GM19240 (cell line): ENCODE measurements at regions not wholly inside any gene's neighbourhood (a gene's known extent, or its start where the extent isn't known, plus 50 kb on each side); places are given as distances from the start of the nearest gene placed in this dataset.

Experiments
- DNase-seq: peaks from one replicate; pipeline ENCODE4 v3.0.0; 2011; ENCODE audit warnings: low spot score; ENCODE audit not compliant: insufficient read length

DNA sequence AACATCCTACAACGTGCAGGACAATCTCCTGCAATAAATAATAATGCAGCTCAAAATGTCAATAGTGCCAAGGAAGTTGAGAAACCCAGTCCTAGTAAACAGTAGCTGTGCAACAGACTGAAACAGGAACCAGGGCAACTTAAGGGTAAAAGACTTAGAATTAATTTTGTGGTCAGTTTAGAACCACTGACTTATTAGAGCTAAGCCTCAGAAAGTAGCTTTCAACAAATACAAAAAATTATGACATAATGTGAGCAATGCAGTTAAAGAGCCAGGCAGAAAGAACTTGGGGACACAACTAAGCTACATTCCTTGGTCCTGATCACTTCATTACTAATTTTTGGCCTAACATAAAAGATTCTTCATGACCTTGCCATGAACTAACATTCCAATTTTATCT lies 195.4 kb downstream of the MACC1 start:
- DNase-seq = no peak

DNA sequence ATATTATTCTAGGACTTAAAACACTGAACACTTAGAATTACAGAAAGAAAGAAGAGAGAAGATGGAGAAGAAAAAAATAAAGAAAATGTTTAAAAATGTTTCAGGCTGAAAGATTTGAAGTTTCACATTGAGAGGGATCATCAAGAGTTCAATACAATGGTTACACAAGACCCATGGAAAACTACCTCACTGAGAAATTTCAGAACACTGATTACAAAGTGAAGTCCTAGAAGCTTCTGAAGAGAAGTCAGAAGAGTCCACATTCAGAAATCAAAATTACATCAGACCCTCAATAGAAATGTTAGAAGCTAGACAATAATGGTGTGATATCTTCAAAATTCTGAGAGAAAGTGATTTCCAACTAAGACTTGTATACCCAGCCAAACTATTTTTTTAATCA lies 196.1 kb downstream of the MACC1 start:
- no peak for DNase-seq

DNA sequence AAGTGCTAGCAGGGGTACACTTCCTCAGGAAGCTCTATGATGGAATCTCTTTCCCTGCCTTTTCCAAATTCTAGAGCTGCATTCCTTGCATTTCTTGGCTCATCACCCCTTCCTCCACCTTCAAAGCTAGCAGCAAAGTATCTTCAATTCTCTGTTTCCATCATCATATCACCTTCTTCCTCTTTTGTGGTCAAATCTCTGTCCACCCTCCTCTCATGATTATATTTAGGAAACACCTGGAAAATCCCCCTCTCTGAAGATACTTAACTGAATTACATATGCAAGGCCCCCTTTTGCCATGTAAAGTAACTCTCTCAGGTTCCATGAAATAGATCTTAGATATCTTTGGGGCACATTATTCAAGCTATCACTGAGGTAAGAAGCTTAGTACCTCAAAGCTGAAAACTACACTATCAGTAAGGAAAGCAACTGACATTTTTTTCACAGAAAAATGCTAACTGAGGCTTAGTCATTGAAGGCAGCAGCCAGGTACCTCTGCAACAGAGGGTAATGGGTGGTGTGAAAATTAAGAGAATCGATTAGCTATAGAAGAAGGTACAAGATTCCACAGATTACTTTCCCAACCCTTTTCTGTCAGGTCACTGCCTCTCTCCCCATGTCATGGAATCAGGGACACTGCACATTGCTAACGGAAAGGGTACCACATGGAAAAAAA lies 197.3 kb downstream of the MACC1 start:
- DNase-seq = no peak

GRCh38 chr7:20016669-20017068 lies 200.5 kb downstream of the MACC1 start:
- no peak for DNase-seq

GRCh38 chr7:20013536-20013935 lies 203.6 kb downstream of the MACC1 start:
- DNase-seq = no peak

DNA sequence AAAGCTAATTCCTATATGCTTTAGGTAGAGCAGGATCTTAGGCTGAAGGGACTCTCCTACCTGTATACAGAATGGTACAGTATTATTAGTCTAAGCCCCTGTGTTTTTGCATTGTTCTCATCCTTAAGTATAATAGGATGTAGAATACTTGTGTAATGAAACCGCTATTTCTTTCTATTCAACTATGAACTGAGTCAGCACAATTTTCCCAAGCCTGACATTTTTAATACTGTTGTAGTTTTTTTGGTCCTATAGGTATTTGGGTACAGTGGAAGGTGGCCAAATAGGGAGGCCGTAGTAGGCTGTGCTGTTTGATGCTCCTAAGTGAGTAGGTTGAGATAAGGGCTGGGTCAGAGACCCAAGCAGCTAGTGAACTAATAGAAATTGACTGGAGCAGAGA lies 205.1 kb downstream of the MACC1 start:
- DNase-seq = no peak

DNA sequence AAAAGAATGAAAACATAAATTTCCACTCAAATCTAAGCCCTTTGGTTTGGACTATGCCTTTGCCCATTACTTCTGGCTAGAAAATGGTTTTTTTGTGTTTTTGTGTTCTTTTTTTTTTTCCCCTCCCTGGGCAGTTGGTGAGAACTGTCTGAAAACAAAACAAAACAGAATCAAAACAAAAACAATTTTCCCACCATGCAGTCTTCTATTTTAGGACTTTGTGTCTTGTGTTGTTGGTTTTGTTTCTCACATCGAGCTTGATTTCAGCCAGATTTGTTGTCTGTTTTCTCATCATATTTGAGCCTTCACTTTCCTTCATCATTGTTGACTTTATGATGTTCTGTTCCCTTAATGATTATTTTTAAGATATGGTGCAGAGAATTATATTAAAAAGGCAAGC lies 206.3 kb downstream of the MACC1 start:
- no peak for DNase-seq

DNA sequence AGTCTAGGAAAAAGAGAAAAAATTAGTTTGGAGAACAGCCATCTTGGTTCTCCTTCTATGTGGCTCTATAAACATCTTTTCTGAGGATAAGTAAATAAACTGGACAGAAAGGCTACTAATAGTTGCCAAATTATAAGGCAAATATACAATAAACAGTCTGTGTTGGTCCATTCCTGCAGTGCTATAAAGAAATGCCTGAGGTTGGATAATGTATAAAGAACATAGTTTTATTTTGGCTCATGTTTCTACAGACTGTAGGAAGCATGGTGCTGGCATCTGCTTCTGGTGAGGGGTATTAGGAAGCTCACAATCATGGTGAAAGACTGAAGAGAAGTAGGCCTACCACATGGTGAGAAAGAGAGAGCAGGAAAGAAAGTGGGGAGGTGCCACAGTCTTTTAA lies 209.7 kb downstream of the MACC1 start:
- no peak for DNase-seq

DNA sequence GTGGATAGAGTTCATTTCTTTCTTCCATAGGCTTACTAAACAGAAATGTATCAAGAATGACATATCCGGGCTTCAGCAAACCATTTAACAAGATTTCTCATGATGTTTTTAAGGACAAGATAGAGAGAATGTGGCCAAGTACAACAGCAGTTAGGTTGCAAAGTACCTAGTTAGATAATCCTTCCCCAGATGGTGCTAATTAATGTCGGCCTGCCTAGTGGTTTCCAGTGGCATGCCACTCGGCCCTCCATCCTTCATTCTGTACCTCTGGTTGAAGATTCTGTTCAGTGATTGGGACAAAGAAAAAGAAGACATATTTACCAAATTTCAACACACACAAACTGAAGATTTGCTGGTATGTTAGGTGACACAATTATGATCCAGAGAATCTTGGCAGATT lies 212.1 kb downstream of the MACC1 start:
- DNase-seq = no peak

DNA sequence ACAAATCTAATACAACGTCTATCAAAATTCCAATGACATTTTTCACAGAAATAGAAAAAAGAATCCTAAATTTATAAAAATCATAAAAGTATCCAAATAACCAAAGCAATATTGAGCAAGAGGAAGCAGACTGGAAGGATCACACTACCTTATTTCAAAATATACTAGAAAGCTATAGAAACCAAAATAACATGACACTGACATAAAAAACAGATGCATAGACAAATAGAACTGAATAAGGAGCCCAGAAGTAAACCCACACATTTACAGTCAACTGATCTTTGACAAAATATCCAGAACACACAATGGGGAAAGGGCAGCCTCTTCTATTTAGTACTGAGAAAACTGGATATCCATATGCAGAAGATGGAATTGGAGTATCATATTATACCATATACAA lies 217.5 kb downstream of the MACC1 start:
- no peak for DNase-seq

- no peak for DNase-seq
Measured at GRCh38 chr7:19991936-19992335, 218.5 kb upstream of the TMEM196 start.

GRCh38 chr7:19989906-19990305 lies 216.5 kb upstream of the TMEM196 start:
- DNase-seq = no peak

GRCh38 chr7:19988860-19989259 lies 215.4 kb upstream of the TMEM196 start:
- DNase-seq = no peak

GRCh38 chr7:19984231-19984632 lies 210.8 kb upstream of the TMEM196 start:
- DNase-seq = no peak

DNA sequence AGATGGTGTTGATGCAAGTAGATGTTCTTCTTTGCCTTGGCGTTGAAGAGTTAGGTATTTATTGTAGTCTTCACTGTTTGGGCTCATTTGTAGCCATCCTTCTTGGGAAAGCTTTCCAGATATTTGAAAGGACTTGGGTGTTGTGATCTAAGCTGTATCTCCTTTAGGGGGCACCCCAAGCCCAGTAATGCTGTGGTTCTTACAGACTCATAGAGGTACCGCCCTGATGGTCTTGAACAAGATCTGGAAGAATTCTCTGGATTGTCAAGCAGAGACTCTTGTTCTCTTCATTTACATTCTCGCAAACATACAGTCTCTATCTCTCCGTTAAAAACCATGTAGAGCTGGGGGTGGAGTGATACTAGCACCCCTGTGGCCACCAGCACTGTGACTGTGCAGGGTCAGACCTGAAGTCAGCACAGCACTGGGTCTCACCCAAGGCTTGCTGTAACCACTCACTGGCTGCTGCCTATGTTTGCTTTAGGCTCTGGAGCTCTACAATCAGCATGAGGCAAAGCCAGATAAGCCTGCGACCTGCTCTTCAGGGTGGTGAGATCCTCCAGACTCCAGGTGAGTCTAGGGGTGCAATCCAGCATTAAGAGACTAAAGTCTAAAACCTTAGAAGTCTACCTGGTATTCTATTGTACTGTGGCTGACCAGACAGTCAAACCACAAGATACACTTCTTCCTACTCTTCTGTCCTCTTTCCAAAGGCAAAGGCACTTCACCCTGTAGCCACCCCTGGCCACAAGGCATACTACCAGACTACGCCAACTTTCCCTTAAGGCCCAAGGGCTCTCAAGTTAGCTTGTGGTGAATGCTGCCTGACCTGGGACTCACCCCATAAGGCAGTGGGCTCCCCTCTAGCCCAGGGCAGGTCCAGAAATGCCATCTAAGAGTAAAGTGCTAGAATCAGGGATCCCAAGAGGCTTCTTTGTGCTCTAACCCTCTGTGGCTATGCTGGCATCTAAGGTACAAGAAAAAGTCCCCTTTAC lies 209.7 kb upstream of the TMEM196 start:
- no peak for DNase-seq

- DNase-seq = no peak
Measured at GRCh38 chr7:19973581-19973980, 200.2 kb upstream of the TMEM196 start.

GRCh38 chr7:19972876-19973275 lies 199.5 kb upstream of the TMEM196 start:
- no peak for DNase-seq

DNA sequence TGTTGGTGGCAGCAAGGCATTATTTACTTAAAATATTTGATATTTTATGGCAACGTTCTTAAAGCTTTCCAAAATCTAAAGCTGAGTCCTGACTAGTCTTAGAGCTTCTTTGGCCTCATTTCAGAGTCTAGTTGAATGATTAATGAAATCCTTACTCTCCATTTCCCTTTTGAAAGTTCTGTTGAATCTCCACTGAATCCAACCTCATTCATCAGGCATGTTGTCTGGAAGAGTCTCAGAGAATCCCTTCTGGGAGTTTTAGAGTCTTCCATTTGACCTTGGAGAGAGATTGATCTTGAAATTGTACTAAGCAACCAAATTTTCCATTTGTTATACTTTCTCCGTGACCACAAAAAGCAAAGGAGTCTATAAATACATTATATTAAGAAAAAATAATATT lies 198.5 kb upstream of the TMEM196 start:
- DNase-seq = no peak

DNA sequence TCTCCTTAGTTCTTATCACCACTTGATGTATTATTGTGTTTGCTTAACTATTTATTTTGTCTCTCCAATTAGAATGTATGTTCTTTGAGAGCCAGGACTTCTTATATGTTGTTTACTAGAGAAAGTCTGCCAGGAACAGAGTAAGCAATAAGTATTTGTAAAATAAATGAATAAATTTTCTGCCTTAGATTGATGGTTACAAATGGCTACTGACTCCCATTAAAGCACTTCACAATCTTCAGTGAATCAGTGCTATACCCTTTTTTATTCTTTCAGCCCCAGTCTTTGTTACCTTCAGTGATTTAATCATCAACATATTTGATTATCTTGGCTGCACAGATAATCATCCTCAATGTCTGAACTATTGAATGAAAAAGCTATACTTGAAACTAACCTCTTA lies 197.1 kb upstream of the TMEM196 start:
- no peak for DNase-seq

DNA sequence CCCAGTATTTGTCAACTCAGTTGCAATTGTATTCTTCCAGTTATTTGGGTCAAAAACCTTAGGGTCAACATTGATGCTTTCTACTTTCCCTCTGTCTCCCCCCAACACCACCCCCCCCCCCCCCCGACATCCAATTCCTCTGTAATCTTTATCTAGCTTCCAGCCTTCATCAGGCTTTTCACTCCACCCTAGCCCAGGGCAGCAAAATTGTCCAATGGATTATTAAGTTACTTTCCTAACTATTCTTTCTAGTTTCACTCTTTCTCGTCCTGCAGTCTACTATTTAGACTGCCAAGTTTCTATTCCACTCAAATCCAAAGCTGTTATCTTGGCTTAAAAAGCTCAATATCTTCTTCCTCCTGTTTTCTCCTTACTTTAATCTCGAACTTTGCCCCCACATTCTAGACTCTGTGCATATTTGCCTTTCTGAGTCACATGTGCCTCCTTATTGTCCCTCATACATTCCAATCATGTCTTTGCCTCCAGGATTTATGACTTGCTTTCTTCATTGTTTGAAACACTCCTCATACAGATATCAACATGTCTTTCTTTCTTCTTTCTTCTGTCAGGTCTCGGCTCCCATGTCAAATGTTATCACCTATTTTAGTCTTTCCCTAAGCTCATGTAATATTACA lies 196.6 kb upstream of the TMEM196 start:
- DNase-seq = no peak

DNA sequence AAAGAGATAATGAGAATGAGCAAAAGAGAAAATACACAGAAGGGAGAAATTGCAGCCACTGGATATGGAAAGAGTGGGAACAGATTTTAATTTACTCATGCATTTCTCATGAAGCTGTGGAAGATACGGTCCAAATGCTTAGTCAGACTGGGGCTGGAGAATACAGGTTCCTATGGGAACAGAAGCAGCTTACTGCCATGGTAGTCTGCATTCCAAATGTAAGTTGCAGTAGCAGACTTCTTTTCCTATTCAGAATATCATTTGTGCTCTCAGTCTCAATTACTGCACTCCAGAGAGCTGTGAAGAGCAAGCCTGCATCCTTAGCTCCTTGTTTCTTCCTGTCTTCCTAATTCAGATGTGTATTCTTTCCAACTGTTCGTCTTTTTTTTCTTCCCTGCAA lies 190.8 kb upstream of the TMEM196 start:
- no peak for DNase-seq

DNA sequence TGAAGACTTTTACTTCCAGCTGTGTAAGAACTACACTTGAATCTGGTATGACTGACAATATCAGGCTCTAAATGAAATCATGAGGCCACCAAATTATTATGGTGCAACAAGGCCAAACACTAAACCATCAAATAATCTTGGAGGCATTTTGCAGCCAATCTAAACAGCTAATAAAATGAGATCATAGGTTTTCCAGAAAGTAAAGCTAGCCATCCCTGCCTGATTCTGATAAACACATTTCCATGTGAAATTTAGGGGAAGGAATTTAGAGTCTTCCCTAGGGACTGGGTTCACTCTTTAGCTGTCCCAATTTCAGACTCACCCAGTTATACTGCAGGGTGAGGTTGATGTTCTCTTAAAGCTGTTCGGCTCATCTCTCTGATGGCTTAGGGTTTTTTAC lies 190.3 kb upstream of the TMEM196 start:
- no peak for DNase-seq
